ENCODE measurements at regions not wholly inside any gene's neighbourhood (a gene's known extent, or its start where the extent isn't known, plus 50 kb on each side); places are given as distances from the start of the nearest gene placed in this dataset.

DNA sequence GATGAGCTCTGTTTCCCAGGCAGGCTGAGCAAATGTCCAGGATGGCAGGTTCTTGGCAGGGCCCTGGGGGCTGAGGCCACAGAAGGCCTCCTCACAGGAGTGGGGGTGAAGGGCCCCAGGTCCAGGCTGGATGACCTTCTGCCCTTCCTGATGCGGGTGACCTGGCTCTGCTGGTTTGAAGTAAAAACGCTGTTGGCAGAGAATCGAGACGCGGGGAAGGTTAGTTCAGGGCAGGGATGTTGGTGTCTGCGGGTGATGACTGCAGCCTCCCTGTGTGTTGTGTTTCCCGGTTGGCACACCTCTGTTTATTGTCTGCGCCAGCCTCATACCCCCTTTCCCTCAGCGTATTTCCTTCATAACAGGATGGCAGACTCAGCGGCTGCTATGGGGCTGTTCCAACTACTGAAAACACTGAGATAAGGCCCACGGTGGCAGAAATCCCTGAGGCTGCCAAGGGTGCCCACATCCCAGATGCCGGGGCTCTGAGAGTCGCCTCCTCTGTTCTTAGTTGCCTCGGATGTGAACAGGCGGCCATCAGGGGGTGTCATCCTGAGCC is 104.6 kb downstream of the METRNL start:
- Histone ChIP-seq H3K27me3 (no peaks in the 10 kb centered on the region), H3K27ac (no peak overlapping the region), H3K4me3 (no peak overlapping the region), H3K4me1 (no peaks in the 10 kb centered on the region), H3K9me3 (no peaks in the 10 kb centered on the region), H3K36me3 (no peaks in the 10 kb centered on the region)
- TF ChIP-seq, protein P1, sequence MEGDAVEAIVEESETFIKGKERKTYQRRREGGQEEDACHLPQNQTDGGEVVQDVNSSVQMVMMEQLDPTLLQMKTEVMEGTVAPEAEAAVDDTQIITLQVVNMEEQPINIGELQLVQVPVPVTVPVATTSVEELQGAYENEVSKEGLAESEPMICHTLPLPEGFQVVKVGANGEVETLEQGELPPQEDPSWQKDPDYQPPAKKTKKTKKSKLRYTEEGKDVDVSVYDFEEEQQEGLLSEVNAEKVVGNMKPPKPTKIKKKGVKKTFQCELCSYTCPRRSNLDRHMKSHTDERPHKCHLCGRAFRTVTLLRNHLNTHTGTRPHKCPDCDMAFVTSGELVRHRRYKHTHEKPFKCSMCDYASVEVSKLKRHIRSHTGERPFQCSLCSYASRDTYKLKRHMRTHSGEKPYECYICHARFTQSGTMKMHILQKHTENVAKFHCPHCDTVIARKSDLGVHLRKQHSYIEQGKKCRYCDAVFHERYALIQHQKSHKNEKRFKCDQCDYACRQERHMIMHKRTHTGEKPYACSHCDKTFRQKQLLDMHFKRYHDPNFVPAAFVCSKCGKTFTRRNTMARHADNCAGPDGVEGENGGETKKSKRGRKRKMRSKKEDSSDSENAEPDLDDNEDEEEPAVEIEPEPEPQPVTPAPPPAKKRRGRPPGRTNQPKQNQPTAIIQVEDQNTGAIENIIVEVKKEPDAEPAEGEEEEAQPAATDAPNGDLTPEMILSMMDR (IDR thresholded peaks at IDR 0.05), result no peak
- DNase-seq, result peak in 1 of 2 donors; percentile 69
- intact Hi-C loops (cut with DNase I; ENCODE audit: low total_unique reads), result no loop called here

DNA sequence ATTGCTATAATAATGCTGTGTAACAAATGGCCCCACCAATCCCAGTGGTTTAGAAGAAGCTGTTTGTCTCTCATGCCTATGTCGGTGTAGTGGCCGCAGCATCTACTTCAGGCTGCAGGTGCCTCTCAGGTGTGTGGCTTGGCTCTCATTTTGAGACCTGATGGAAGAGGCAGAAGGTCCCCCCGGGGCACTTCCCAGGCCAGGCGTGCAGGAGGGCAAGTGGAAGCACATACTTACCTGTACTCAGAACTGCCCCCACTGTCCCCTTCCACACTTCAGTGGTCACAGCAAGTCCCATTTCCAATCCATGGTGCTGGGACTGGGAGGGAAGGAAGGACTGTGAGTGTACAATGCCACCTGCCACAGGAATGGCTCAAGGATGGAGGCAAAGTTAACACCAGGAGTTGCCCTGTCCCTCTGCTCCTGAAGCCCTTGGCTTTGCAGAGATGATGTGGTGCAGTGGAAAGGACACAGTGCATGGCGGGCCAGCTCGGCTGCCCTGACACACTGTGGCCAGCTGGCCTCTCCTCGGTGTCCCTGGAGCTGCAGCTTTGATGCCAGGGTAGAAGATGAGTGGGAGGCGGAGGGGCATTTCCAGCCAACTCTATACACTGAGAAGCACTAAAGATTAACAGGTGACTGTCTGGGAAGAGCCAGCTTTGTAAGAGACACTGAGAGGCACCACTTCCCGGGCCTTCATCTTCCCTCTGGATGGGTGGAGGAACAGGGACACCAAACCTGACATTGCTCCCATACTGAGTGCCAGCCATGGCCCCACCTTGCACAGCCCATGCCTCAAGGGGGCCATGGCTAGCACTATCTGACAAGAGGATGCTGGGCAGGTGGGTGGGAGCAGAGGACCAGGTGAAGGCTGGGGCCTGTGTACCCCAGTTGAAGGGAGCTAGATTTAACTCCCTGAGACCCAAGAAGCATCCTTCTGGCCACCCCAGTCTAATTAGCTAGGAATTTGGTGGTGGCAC is 105.9 kb downstream of the METRNL start:
- Histone ChIP-seq H3K4me3 (no peak overlapping the region), H3K27ac (no peak overlapping the region), H3K36me3 (no peaks in the 10 kb centered on the region), H3K4me1 (peaks cover 0 to 11% (median 3%) of the 10 kb centered on the region in 4 donors), H3K27me3 (no peaks in the 10 kb centered on the region), H3K9me3 (no peaks in the 10 kb centered on the region)
- intact Hi-C loops (cut with DNase I; ENCODE audit: low total_unique reads), result no loop called here
- TF ChIP-seq, protein P1 (IDR thresholded peaks at IDR 0.05), result no peak
- DNase-seq, result peak; percentile 15 to 51

DNA sequence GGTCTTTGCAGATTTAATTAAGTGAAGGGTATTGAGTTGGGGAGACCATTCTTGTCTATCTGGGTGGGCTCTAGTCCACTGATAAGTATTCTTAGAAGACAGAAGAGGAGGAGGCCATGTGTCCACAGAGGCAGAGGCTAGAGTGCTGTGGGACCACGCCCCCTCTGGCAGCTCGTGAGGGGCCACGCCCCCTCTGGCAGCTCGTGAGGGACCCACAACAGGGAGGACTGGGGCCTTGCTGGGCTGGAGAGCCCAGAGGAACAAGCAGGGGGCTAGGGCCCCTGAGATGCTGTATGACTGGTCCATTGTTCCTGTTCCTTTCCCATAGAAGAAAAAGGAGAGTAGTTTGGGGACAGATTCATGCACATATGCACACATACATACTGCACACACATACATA is 106.8 kb downstream of the METRNL start:
- peaks cover 0 to 14% (median 3%) of the 10 kb centered on the region in 4 donors for H3K4me1 ChIP-seq
- no peaks in the 10 kb centered on the region for H3K36me3 ChIP-seq
- H3K9me3 ChIP-seq, result no peaks in the 10 kb centered on the region
- H3K27ac ChIP-seq, result no peak overlapping the region
- H3K4me3 ChIP-seq, result no peak overlapping the region
- peak in 1 of 2 donors; percentile 58 for DNase-seq
- intact Hi-C loops (cut with DNase I; ENCODE audit: low total_unique reads), result no loop called here
- TF ChIP-seq, protein P1 (IDR thresholded peaks at IDR 0.05), result no peak
- H3K27me3 ChIP-seq, result no peaks in the 10 kb centered on the region

DNA sequence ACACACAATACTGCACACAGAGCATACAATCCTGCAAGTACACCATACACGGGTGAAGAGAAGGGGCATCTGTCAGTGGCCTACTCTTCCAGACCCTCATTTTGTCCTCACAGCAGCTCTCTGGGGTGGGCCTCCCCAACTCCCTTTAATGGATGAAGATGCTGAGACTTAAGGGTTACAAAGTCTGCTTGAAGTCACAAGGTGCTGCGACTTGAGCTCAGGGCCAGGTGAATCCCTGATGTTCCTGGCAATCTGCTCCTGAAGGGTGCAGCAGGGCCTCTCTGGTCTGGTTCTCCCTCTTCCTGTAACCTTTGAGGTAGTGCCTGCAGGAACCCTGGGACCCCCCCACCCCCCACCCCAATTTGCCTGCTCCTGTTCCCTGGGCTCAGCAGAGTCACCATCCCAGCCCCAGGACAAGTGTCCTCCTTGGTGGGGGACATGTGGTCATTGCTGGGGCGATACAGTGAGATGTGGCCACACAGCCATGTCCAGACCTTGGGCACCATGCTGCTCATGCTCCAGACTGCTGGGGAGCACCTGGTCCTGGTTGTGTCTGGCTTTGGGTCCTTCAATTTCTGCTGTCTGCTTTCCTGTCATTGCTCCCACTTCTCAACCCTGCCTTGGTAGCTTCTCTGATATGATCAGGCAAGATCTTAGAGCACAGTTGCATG is 107.5 kb downstream of the METRNL start:
- DNase-seq, result peak in 1 of 2 donors; percentile 35
- Histone ChIP-seq H3K27me3 (no peaks in the 10 kb centered on the region), H3K36me3 (no peaks in the 10 kb centered on the region), H3K9me3 (no peaks in the 10 kb centered on the region), H3K4me3 (no peak overlapping the region), H3K4me1 (peaks cover 0 to 18% (median 3%) of the 10 kb centered on the region in 4 donors), H3K27ac (no peak overlapping the region)
- intact Hi-C loops (cut with DNase I; ENCODE audit: low total_unique reads), result no loop called here
- TF ChIP-seq, protein P1 (IDR thresholded peaks at IDR 0.05), result no peak

DNA sequence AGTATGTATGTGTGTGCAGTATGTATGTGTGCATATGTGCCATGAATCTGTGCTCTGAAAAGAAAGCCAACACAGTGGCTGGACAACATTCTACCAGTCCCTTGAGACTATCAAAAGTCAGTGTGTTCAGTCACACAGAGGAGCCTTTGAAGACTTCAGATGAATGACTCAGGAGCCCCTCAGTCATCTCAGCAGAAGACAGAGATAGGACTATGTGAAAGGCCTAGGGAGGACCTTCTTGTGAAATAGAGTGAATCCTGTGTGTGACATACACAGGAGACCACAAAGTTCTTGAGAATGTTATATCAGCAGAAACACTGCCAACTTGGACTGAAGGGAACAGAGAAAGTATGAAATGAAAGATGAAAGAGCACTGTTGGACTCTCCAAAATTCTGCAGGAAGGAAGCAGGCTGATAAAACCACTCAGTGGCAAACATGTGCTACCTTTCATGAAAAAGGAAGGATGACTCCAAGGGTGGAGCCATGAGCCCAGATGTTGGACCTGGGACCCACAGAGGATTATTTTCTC is 108.4 kb downstream of the METRNL start:
- Histone ChIP-seq H3K9me3 (no peaks in the 10 kb centered on the region), H3K27me3 (no peaks in the 10 kb centered on the region), H3K27ac (no peak overlapping the region), H3K4me1 (peaks cover 0 to 25% (median 7%) of the 10 kb centered on the region in 4 donors), H3K36me3 (no peaks in the 10 kb centered on the region), H3K4me3 (no peak overlapping the region)
- peak in 1 of 2 donors; percentile 9 for DNase-seq
- intact Hi-C loops (cut with DNase I; ENCODE audit: low total_unique reads), result no loop called here
- TF ChIP-seq, protein P1 (IDR thresholded peaks at IDR 0.05), result no peak
